NCI-H2107 treated with DMSO at 0.1 percent for 48 hours (cell line): ENCODE measurements at regions not wholly inside any gene's neighbourhood (a gene's known extent, or its start where the extent isn't known, plus 50 kb on each side); places are given as distances from the start of the nearest gene placed in this dataset.
"Not testable (repeated sequence)": the region's sequence is repeated elsewhere in the genome, so short reads cannot be mapped to it uniquely, and the experiment has no call there.

Experiments
- DNase-seq: peaks from one replicate; lab custom pipeline; 2025; ENCODE audit not compliant: unreplicated experiment; lab: John Stamatoyannopoulos, UW

DNA sequence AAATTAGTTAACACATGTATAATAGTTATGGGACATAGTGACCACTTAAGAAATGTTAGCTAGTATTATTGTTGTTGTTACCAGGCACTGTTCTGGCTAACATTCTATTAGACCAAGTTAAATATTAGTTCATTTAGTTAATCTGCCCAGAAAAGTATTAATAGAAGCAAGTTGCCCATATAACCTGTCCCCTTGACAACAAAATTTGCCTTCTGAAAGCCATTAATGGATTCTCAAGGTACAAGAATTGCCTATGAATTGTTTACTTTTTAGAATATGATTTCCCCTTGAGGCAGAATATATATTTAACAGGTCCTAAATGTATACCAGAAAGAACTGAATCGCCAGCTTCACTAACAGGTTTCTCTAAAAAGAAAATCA, 167.3 kb upstream of the TMCC3 start:
- DNase-seq: no peak

DNA sequence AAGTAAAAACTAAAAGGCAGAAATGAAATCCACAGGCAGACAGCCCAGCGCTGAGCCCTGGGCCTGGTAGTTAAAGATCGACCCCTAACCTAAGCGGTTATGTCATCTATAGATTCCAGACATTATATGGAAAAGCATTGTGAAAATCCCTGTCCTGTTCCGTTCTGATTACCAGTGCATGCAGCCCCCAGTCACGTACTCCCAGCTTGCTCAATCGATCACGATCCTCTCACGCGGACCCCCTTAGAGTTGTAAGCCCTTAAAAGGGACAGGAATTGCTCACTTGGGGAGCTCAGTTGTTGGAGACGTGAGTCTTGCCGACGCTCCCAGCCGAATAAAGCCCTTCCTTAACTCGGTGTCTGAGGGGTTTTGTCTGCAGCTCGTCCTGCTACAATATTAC, 166.8 kb upstream of the TMCC3 start:
- not testable (repeated sequence) for DNase-seq

DNA sequence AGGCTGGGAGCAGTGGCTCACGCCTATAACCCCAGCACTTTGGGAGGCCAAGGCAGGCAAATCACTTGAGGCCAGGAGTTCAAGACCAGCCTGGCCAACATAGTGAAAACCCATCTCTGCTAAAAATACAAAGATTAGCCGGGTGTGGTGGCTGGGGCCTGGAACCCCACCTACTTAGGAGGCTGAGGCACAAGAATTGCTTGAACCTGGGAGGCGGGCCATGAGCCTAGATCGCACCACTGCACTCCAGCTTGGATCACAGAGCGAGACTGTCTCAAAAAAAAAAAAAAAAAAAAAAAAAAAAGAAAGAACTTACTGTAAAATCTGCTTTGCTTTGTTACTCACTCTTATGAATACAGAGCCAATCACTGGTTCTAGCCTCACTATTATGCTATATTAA, 166.4 kb upstream of the TMCC3 start:
- not testable (repeated sequence) for DNase-seq

DNA sequence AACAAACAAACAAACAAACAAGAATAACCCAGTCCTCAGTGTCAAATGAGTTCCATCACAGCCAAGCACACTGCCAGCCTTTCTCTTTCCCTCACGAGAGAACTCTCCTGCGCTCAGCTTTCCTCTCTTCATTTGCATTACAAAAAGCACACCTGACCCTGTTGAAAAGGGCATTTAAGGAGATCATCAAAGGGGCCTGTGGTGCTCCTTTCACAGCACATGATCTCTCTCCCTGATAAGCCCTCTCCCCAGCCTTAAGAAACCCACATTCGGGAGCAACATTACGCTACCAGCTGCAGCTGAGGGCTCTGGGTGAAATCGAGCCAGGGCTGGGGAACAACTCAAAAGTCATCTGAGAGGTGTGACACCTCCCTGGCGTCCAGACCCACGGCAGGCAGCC, 165.6 kb upstream of the TMCC3 start:
- DNase-seq: peak; percentile 66

DNA sequence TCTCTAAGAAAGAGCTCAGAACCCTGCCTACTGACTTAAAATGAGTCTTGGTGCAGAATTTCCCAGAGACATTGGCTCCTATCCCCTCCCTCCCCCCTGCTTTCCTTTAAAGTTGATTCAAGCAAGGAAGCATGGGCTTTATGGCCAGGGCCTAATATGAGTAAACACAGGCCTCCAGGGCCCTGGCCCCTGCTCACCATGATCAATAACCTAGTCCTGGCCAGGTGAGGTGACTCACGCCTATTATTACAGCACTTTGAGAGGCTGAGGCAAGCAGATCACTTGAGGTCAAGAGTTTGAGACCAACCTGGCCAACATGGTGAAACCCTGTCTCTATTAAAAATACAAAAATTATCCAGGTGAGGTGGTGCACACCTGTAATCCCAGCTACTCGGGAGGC, 165.1 kb upstream of the TMCC3 start:
- no peak for DNase-seq

DNA sequence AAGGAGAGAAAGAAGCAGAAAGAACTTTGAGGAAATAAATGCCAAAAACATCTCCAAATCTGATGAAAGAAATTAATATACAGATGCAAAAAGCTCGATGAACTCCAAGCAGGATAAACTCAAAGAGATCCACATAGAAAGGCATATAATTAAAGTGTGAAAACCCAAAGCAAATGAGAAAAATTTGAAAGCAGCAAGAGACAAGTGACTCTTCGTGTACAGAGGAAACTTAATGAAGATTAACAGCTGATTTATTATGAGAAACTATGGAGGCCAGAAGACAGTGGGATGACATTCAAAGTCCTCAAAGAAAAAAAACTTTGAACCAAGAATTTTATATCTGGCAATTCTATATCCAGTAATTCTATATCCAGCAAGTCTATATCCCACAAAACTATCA, 163.0 kb upstream of the TMCC3 start:
- peak; percentile 12 for DNase-seq

DNA sequence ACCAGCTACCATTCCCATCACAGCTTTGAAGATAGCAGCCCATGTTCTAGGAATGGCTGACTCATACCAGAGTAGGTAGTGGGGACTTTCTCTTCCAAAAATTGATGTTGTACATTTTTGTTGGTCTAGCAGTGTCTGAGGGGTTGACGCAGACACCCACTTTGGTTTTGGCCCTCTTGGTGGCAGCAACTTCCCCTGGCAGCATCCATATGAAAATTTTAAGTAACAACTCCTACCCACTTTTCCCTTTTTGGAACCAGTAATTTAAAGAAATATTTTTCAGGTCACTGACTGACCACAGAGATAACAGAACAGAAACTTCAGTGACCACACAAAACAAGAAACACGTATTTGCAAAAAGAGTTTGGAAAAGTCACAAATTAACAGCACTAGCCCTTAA, 162.0 kb upstream of the TMCC3 start:
- no peak for DNase-seq

DNA sequence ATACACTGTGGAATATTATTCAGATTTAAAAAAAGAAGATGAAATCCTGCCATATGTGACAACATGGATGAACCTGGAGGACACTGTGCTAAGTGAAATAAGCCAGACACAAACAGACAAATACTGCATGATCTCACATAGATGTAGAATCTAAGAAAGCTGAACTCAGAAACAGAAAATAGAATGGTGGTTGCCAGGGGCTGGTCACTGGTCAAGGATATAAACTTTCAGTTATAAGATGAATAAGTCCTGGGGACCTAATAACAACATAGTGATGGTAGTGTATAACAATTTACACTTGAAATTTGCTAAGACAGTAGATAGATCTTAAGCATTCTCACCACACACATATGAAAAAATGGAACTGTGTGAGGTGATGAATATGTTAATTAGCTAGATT, 161.3 kb upstream of the TMCC3 start:
- DNase-seq: no peak

DNA sequence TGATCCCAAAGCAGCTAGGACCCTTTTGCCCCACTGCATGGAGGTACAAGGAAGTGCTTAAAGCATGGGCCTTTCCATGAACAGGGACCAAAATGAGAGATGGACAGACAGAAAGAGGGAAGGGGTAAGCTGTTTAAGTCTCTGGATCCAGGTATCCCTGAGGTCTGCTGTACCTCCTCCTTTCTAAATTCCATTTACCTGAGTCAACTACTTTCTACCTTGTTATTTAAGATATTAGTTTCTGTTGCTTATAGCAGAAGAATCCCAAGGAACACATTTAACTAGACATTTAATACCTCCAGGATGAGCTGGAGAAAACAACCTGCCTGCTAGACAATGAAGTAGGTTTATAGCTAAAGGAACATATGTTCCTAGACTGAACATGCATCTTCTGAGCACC, 157.6 kb upstream of the TMCC3 start:
- DNase-seq: no peak

DNA sequence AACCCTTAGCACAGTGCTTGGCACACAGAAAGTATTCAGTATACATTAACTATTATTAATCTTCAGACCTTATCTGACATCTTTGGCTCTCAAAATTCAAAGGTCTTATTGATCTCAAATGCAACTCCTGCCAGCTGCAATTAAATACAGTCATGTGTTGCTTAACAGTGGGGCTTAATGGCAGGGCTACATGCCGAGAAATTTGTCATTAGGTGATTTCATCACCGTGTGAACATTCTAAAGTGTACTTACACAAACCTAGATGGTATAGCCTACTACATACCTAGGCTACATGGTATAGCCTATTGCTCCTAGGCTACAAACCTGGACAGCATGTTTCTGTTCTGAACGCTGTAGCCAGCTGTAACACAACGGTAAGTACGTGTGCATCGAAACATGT, 156.3 kb upstream of the TMCC3 start:
- no peak for DNase-seq

DNA sequence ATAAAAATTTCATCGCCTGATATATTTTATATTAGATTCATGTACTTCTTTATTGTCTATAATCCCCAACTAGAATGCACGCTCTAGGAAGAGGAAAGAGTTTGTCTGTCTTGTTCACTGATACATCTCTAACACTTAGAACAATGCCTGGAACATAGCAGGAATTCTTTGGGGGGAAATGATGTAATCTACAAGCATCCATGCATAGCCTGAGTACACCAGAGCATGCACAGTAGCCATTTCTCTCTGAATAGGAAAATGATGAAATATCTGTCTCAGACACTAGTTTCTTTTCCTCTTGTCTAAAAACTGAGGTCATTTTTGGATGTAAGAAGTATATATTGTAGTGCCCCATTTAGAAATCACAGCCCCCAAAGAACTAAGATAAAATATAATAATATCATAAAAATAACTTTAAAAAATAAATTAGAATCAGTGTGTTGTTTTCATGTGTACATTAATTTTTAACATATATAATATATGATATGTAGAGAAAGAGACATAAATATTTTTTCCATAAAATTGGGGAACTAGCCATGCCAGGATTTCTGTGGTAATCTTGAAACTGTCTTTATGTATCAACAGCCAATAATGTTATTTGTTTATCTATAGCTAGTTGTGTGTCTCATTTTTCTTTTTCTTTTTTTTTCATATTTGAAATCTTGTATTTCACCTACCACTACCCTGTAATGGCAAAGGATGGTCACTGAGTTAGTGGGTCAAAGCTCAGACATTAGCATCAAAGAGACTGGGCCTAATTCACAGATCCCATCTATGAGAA, 155.6 kb upstream of the TMCC3 start:
- no peak for DNase-seq

DNA sequence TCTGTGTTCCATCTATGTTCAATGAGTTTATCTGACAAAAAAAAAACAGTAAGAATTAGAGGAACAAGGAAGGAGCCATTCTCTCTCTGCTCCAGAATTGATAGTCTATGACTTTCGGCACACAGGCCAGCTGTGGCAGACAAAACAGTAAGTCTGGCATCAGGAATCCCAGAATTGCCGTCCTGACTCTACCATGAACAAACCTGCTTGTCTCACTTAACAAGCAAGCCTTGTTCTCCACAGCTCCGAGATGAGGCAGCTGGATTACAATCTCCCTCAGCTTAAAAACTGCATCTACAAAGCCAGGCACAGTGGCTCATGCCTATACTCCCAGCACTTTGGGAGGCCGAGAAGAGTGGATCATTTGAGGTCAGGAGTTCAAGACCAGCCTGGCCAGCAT, 153.6 kb upstream of the TMCC3 start:
- DNase-seq: no peak

DNA sequence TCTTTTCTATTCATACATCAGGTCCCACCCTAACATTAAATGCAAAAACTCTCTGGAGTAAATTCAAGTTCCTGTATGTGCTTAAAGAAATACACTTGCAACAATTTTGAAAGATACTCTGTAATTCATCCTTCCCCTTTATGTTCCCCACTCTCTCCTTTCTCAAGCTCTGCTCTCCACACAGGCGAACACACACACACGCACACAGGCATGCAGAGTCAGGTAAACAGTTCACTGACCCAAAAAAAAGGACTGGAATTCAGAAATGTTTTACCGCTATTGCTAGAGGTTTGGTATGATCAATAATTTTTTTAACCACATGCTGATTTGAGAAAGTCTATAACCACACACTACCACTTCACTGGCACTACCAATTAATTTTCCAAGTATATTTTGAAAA, 152.4 kb upstream of the TMCC3 start:
- peak; percentile 87 for DNase-seq

DNA sequence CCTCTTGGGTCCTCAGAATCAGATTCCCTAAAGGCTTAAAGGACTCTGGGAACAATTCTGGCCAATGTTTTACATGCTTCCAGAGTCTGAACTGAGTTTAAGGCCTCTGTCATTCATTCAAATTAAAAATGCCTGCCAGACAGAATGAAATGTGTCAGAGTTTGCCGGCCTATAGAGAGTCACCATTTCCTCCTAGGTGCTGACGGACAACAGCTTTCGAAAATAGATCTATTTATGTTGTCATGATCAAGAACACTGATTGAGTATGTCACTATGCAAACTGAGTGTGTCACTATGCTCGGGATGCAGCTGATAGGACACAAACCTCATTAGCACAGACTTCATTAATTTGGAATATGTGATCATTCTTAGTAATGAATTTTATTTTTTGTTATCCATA, 151.4 kb upstream of the TMCC3 start:
- no peak for DNase-seq

DNA sequence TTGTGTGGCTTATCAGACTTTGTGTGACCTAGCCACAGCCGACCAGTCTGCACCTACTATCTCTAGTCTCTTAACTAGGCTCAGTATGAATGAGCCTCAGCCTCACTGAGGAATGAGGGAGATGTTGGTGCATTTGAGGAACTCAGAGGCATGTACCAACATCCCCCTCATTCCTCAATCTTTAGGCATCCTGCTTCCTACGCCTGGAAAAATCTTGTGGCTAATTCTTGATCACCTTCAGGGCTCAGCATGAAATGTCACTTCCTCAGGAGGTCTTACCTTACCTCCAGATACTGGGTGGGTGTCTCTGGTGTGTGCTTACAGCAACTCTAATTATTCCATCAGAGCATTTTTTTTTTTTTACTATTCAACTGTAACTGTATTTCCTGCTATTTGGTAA, 148.8 kb upstream of the TMCC3 start:
- no peak for DNase-seq

DNA sequence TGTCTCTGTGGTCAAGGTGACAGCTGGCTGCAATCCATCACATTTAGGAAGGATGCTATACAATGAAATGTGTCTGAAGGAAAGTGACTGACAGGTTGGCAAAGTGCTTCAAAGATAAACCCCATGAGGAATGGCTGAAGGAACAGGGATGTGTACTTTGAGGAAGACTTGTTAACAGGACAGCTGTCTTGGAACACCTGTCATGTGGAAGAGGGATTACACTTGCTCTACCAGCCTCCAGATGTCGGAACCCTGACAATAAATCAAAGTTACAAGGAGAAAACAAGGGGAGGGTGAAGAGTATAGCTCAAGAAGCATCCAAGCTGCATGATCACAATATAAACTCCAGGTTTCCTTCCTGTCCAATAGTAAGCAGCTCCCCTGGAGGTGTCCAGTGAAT, 147.8 kb upstream of the TMCC3 start:
- no peak for DNase-seq

DNA sequence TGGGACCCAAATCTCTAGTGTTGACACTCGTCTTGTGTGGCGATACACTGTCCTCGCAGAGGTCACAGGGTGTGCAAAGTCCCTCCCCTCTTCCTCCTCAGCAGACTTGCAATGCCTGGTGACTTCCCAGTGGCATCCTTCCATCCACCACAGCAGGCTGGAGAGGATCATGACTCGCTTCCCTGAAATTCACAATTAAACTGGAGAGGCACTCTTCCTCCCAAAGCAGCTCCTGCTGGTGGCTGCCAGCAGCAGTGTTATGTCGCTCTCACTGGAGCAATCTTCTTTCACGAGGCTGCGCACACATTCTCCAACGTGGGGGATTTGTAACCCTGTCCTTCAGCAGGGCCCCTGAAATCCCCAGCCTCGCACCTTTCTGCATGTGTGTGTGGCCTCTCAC, 145.2 kb upstream of the TMCC3 start:
- DNase-seq: peak; percentile 27

DNA sequence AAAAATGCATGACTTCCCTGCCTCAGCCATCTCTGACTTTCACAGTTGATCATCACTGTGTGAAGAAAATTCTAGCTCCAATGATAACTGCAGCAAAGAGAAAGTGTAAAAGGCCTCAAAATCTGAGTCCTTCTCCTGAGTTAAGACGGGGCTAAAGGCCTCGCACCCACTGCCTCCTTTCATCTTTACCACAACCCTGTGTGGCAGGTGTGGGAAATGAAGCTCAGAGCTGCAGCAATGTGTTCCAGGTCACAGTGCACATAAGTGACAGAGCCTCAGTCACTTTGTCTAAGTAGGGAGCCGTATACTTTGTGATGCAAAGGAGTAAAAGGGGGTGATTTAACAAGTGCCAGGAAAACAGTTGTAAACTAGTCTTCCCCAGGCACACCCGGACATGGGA, 144.7 kb upstream of the TMCC3 start:
- DNase-seq: no peak

DNA sequence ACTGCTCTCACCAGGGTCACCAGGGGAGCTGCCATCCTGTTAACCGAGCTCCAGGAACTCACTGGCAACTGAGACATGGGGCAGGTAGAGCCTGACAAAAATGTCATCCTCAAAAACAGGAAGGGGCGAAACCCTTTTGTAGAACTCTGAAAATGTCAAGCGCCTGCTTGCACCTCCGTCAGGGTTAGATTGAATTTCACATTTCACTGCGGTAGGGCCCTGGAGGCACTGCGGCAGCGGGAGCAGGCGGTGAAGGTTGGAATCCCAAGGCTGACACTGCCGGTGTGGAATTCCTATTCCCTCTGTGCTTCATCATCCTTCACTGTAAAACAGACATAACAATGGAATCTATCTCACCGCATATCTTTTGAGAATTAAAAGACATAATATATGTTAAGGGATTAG, 142.8 kb upstream of the TMCC3 start:
- DNase-seq: peak; percentile 58

DNA sequence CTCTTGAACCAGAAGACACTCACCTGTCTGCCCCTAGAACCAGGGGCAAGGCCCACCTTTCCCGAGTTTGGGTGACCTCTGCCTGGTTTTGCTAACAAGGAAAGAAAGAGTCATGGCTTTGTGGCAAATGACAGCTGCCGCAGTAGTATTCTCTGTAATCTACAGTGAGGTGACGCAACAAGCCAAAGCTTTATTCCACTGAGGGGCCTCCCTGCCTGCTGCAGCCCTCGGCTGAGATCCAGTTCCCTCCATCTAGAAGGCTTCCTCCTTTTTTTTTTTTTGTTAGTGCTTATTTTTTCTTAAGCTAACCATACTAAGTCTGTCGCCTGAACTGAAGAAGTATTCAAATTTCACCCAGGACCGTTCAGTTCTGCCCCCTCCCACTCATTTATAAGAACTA, 142.3 kb upstream of the TMCC3 start:
- peak; percentile 50 for DNase-seq

DNA sequence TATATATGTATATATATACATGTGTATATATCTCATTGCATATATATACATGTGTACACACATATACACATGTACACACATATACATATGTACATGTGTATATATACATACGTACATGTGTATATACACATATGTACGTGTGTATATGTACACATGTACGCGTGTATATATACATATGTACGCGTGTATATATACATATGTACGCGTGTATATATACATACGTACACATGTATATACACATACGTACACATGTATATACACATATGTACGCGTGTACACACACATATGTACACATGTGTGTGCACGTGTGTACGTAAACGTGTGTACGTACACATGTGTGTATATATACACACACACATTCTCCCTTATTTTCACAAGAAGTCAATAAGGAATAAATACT, 141.6 kb upstream of the TMCC3 start:
- DNase-seq: no peak

DNA sequence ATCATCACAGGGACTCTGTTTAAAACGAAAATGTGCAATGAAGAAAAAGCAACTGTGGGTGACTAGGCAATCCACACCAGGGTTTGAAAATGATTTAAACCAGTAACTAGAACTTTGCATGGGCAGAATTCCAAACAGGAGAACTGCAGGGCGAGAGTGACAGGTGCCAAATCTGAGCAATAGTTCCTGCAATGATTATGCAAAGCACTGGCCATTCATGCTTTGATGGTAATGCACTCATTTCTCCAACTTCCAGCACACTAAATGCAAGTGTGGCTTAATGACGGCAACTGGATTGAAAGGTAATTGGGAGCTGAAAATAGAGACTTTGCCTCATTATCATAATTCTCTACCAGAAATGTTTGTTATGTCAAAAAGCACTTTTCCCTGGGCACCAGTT, 140.5 kb upstream of the TMCC3 start:
- DNase-seq: no peak

DNA sequence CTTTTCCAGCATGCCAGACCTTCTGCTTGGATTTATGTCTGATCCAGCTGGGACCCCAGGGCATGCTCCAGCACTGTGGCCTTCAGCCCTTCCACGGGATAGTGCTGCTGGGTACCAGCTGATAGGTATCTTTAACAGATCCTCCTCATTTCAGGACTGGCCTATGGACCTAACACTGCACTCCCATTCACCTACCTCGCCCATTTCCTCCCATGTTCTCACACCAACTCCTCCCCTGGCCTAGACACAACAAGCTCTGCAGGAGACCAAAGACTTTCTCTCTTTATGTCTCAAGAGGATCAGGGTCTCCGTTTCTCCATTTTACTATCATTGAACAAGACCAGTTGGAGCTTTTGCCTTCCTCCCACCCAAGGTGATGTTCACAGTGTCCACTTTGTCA, 140.0 kb upstream of the TMCC3 start:
- no peak for DNase-seq
